CD14-positive monocyte (primary cell): ENCODE measurements at regions not wholly inside any gene's neighbourhood (a gene's known extent, or its start where the extent isn't known, plus 50 kb on each side); places are given as distances from the start of the nearest gene placed in this dataset.

Experiments
- DNase-seq, 3 donors: peaks; one replicate each; pipeline ENCODE4 v3.0.0-alpha.2; 2011 to 2022
- H2AFZ ChIP-seq: 2 replicates; pipeline ENCODE4 v1.6.0; 2012; ENCODE audit warnings: mild to moderate bottlenecking, low read depth, low read length, inconsistent platforms; ENCODE audit not compliant: insufficient read depth, poor library complexity, severe bottlenecking
- H3K27ac ChIP-seq, 2 donors: 1 replicate in 1 of 2; 2 replicates in 1 of 2; pipeline ENCODE4 v1.5.1; 2012 to 2013; ENCODE audit warnings: low read length in 2 of 2, control low read depth in 1 of 2, inconsistent platforms in 1 of 2, low read depth in 1 of 2, mild to moderate bottlenecking in 1 of 2
- H3K27me3 ChIP-seq, 2 donors: one replicate each; pipeline versions ENCODE4 v1.6.0 to v1.6.1; 2011 to 2013; ENCODE audit warnings: low read length in 2 of 2; ENCODE audit not compliant: control insufficient read depth in 2 of 2, insufficient read depth in 2 of 2
- H3K36me3 ChIP-seq, 2 donors: replicated peaks in 1 of 2; 1 replicate in 1 of 2; 2 replicates in 1 of 2; pipeline versions ENCODE4 v1.5.1 to v1.6.1; 2012 to 2013; ENCODE audit warnings: low read length in 2 of 2, control low read depth in 1 of 2, inconsistent platforms in 1 of 2, mild to moderate bottlenecking in 1 of 2; ENCODE audit not compliant: insufficient read depth in 2 of 2, control insufficient read depth in 1 of 2
- H3K4me1 ChIP-seq, 2 donors: 1 replicate in 1 of 2; 2 replicates in 1 of 2; pipeline versions ENCODE4 v1.5.1 to v1.6.1; 2012 to 2013; ENCODE audit warnings: low read length in 2 of 2, control low read depth in 1 of 2, inconsistent platforms in 1 of 2, mild to moderate bottlenecking in 1 of 2, moderate library complexity in 1 of 2; ENCODE audit not compliant: insufficient read depth in 2 of 2, control insufficient read depth in 1 of 2
- H3K4me2 ChIP-seq: replicated peaks from 2 replicates; pipeline ENCODE3; 2012; ENCODE audit warnings: low read length, moderate library complexity, mild to moderate bottlenecking; ENCODE audit not compliant: poor library complexity, severe bottlenecking; ENCODE audit errors: extremely low read depth
- H3K4me3 ChIP-seq, 3 experiments: fragments of 200-600 bp in 1 of 3; sonication (generic) in 1 of 3; replicated peaks in 1 of 3; 1 replicate in 2 of 3; 2 replicates in 1 of 3; pipeline ENCODE4 v1.5.1; 2011 to 2013; ENCODE audit warnings: low read length in 3 of 3, mild to moderate bottlenecking in 3 of 3, control low read depth in 2 of 3, low read depth in 2 of 3, inconsistent platforms in 1 of 3, moderate library complexity in 1 of 3
- H3K79me2 ChIP-seq: 2 replicates; pipeline ENCODE4 v1.6.0; 2012; ENCODE audit warnings: mild to moderate bottlenecking, control low read depth, inconsistent platforms, low read length, moderate library complexity; ENCODE audit not compliant: insufficient read depth
- H3K9ac ChIP-seq: 2 replicates; pipeline ENCODE4 v1.6.0; 2017; ENCODE audit warnings: low read length, mild to moderate bottlenecking; ENCODE audit not compliant: insufficient read depth, poor library complexity, severe bottlenecking
- H3K9me3 ChIP-seq, 2 donors: replicated peaks in 1 of 2; 1 replicate in 1 of 2; 2 replicates in 1 of 2; pipeline versions ENCODE4 v1.5.1 to v1.6.1; 2012 to 2013; ENCODE audit warnings: low read length in 2 of 2, control low read depth in 1 of 2; ENCODE audit not compliant: control insufficient read depth in 1 of 2, insufficient read depth in 1 of 2
- H4K20me1 ChIP-seq: 2 replicates; pipeline ENCODE4 v1.6.0; 2012; ENCODE audit warnings: mild to moderate bottlenecking, low read length, control low read depth, moderate library complexity; ENCODE audit not compliant: insufficient read depth
- H3K27ac Mint-ChIP-seq, 7 donors: one replicate each; pipeline ENCODE4 v1.8.0; 2020; ENCODE audit warnings: mild to moderate bottlenecking in 7 of 7, mixed read lengths in 7 of 7, moderate library complexity in 6 of 7, inconsistent platforms in 2 of 7
- H3K27me3 Mint-ChIP-seq, 3 donors: one replicate each; pipeline ENCODE4 v1.8.0; 2021 to 2022; ENCODE audit warnings: low read depth in 3 of 3, mild to moderate bottlenecking in 3 of 3, mixed read lengths in 3 of 3, moderate library complexity in 3 of 3, inconsistent platforms in 1 of 3
- H3K36me3 Mint-ChIP-seq, 2 donors: one replicate each; pipeline ENCODE4 v1.8.0; 2020; ENCODE audit warnings: mixed read lengths in 2 of 2, inconsistent platforms in 1 of 2, mild to moderate bottlenecking in 1 of 2
- H3K4me1 Mint-ChIP-seq: one replicate; pipeline ENCODE4 v1.8.0; 2020; ENCODE audit warnings: mild to moderate bottlenecking, mixed read lengths
- H3K4me3 Mint-ChIP-seq, 2 donors: one replicate each; pipeline ENCODE4 v1.8.0; 2020; ENCODE audit warnings: mild to moderate bottlenecking in 2 of 2, mixed read lengths in 2 of 2, moderate library complexity in 1 of 2
- H3K9me3 Mint-ChIP-seq, 7 donors: one replicate each; pipeline ENCODE4 v1.8.0; 2020 to 2022; ENCODE audit warnings: mixed read lengths in 7 of 7, mild to moderate bottlenecking in 6 of 7, moderate library complexity in 6 of 7, inconsistent platforms in 2 of 7
- WGBS: methylation state at CpG from one replicate; pipeline ENCODE4 v1.1.5; 2013; ENCODE audit warnings: missing lambda C conversion rate; ENCODE audit not compliant: insufficient coverage; 5-methylcytosine and 5-hydroxymethylcytosine counted together
- intact Hi-C, 2 donors: fragments of 100-400 bp; cut with micrococcal nuclease; formaldehyde crosslinking; loops; one replicate each; pipeline versions ENCODE4 v1.15.0 to v1.15.1; 2023
- TF ChIP-seq, protein P1 (sequence below): fragments of 200-600 bp; IDR thresholded peaks from one replicate; pipeline ENCODE4 v1.8.0; 2022; ENCODE audit warnings: antibody characterized with exemption, mild to moderate bottlenecking

DNA sequence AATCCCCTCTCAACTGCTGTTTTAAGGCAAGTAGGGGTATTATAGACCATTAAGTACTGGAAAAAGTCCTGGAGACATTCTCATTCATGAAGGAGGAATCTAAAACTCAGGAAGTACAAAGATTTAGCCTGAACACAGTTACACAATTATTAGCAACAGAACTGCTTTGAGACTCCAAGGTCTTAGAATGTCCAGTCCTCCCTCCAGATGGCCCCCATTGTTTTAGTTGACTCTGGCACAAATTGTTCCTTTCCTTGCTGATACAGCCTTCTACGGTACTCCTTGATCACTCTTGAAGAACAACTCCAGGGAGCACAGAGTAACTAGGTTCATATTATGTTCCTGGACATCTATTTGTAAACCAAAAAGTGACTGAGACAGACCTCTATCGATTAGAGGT, 210.1 kb upstream of the RND3 start:
- intact Hi-C loops: no loop called here
- H3K79me2 ChIP-seq: no peaks in the 10 kb centered on the region
- no peaks in the 10 kb centered on the region for H3K36me3 ChIP-seq
- H3K4me2 ChIP-seq: no peak overlapping the region
- no peak overlapping the region for H2AFZ ChIP-seq
- Mint-ChIP-seq H3K4me1 (no peaks in the 10 kb centered on the region), H3K27ac (no peak overlapping the region), H3K36me3 (no peaks in the 10 kb centered on the region), H3K9me3 (peaks cover 2 to 12% (median 6%) of the 10 kb centered on the region in 7 donors), H3K4me3 (no peak overlapping the region), H3K27me3 (peaks cover 0 to 2% (median 2%) of the 10 kb centered on the region in 3 donors)
- H3K27me3 ChIP-seq: no peaks in the 10 kb centered on the region
- H3K27ac ChIP-seq: no peak overlapping the region
- peaks cover 1 to 3% of the 10 kb centered on the region in 2 donors for H3K9me3 ChIP-seq
- no peaks in the 10 kb centered on the region for H4K20me1 ChIP-seq
- DNase-seq: no peak
- no peak overlapping the region for H3K4me3 ChIP-seq
- H3K4me1 ChIP-seq: no peaks in the 10 kb centered on the region
- 88% methylated on average over 2 of the region's 2 CpGs for WGBS
- TF ChIP-seq, protein P1, sequence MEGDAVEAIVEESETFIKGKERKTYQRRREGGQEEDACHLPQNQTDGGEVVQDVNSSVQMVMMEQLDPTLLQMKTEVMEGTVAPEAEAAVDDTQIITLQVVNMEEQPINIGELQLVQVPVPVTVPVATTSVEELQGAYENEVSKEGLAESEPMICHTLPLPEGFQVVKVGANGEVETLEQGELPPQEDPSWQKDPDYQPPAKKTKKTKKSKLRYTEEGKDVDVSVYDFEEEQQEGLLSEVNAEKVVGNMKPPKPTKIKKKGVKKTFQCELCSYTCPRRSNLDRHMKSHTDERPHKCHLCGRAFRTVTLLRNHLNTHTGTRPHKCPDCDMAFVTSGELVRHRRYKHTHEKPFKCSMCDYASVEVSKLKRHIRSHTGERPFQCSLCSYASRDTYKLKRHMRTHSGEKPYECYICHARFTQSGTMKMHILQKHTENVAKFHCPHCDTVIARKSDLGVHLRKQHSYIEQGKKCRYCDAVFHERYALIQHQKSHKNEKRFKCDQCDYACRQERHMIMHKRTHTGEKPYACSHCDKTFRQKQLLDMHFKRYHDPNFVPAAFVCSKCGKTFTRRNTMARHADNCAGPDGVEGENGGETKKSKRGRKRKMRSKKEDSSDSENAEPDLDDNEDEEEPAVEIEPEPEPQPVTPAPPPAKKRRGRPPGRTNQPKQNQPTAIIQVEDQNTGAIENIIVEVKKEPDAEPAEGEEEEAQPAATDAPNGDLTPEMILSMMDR: no peak
- no peak overlapping the region for H3K9ac ChIP-seq

GRCh38 chr2:150695451-150696135, 208.1 kb upstream of the RND3 start:
- Histone ChIP-seq H3K9me3 (peaks cover 0 to 5% of the 10 kb centered on the region in 2 donors), H4K20me1 (no peaks in the 10 kb centered on the region), H3K9ac (no peak overlapping the region), H3K4me3 (no peak overlapping the region), H3K36me3 (no peaks in the 10 kb centered on the region), H3K79me2 (no peaks in the 10 kb centered on the region), H3K4me1 (no peaks in the 10 kb centered on the region), H3K27me3 (no peaks in the 10 kb centered on the region), H3K4me2 (no peak overlapping the region), H2AFZ (no peak overlapping the region), H3K27ac (no peak overlapping the region)
- Mint-ChIP-seq H3K4me3 (no peak overlapping the region), H3K4me1 (no peaks in the 10 kb centered on the region), H3K27me3 (peaks cover 0 to 2% (median 0%) of the 10 kb centered on the region in 3 donors), H3K9me3 (peaks cover 2 to 14% (median 4%) of the 10 kb centered on the region in 7 donors), H3K36me3 (no peaks in the 10 kb centered on the region), H3K27ac (no peak overlapping the region)
- intact Hi-C loops: no loop called here
- TF ChIP-seq, protein P1: no peak
- WGBS: 100% methylated on average over 1 of the region's 3 CpGs
- DNase-seq: no peak
